ENCODE measurements at regions not wholly inside any gene's neighbourhood (a gene's known extent, or its start where the extent isn't known, plus 50 kb on each side); places are given as distances from the start of the nearest gene placed in this dataset.

- dilution Hi-C loops (cut with MboI; ENCODE audit: extremely low pct_ligation_motif_present, low sequenced_read_pairs): no loop called here
- no peak for TF ChIP-seq CTCF (optimal IDR thresholded peaks at IDR 0.05 in 1 of 3, IDR thresholded peaks at IDR 0.05 in 1 of 3, conservative IDR thresholded peaks at IDR 0.05 in 1 of 3; ENCODE audit: extremely low read depth in 1 of 3, insufficient read depth in 2 of 3, low read length in 3 of 3)
- no peak for TF ChIP-seq EZH2 (IDR thresholded peaks at IDR 0.05; ENCODE audit: low read length)
- DNase-seq (ENCODE audit: low read depth, low spot score): no peak
- Histone ChIP-seq H3K27ac (ENCODE audit: control insufficient read depth, insufficient read depth, low read length) (no peak overlapping the region), H3K4me3 (ENCODE audit: control insufficient read depth in 2 of 3, extremely low read depth in 1 of 3, insufficient read depth in 2 of 3, low read depth in 1 of 3, low read length in 3 of 3) (no peak overlapping the region), H2AFZ (ENCODE audit: control insufficient read depth, low read length) (no peak overlapping the region), H3K4me1 (ENCODE audit: control insufficient read depth, extremely low read depth, insufficient read depth, low read length) (no peaks in the 10 kb centered on the region), H3K79me2 (ENCODE audit: control insufficient read depth, insufficient read depth, low read length) (no peaks in the 10 kb centered on the region), H3K9me3 (ENCODE audit: control insufficient read depth, low read depth, low read length) (no peaks in the 10 kb centered on the region), H3K9me1 (ENCODE audit: control insufficient read depth, extremely low read depth, insufficient read depth, low read length) (no peaks in the 10 kb centered on the region), H3K27me3 (ENCODE audit: control insufficient read depth, extremely low read depth, insufficient read depth, low read length) (no peaks in the 10 kb centered on the region), H3K9ac (ENCODE audit: control insufficient read depth, extremely low read depth, insufficient read depth, low read length) (no peak overlapping the region), H3K4me2 (ENCODE audit: control insufficient read depth, extremely low read depth, insufficient read depth, low read depth, low read length) (no peak overlapping the region), H3K36me3 (ENCODE audit: control insufficient read depth in 2 of 2, extremely low read depth in 1 of 2, insufficient read depth in 2 of 2, low read length in 2 of 2) (no peaks in the 10 kb centered on the region), H4K20me1 (ENCODE audit: control insufficient read depth, extremely low read depth, insufficient read depth, low read length) (no peaks in the 10 kb centered on the region)
- FAIRE-seq: no peak
These were observed 89.0 kb downstream of the SLC2A10 start for GRCh38 chr20:46798430-46798829.

GRCh38 chr20:46799781-46800408 is 90.4 kb downstream of the SLC2A10 start:
- no peak overlapping the region for H2AFZ ChIP-seq (ENCODE audit: control insufficient read depth, low read length)

More at GRCh38 chr20:46799781-46800408, 90.4 kb downstream of the SLC2A10 start:
- TF ChIP-seq CTCF (optimal IDR thresholded peaks at IDR 0.05 in 1 of 3, IDR thresholded peaks at IDR 0.05 in 1 of 3, conservative IDR thresholded peaks at IDR 0.05 in 1 of 3; ENCODE audit: extremely low read depth in 1 of 3, insufficient read depth in 2 of 3, low read length in 3 of 3) (no peak), EZH2 (IDR thresholded peaks at IDR 0.05; ENCODE audit: low read length) (no peak)
- Histone ChIP-seq H3K4me2 (ENCODE audit: control insufficient read depth, extremely low read depth, insufficient read depth, low read depth, low read length) (no peak overlapping the region), H3K27ac (ENCODE audit: control insufficient read depth, insufficient read depth, low read length) (no peak overlapping the region), H3K27me3 (ENCODE audit: control insufficient read depth, extremely low read depth, insufficient read depth, low read length) (no peaks in the 10 kb centered on the region), H3K9ac (ENCODE audit: control insufficient read depth, extremely low read depth, insufficient read depth, low read length) (no peak overlapping the region), H3K9me1 (ENCODE audit: control insufficient read depth, extremely low read depth, insufficient read depth, low read length) (no peaks in the 10 kb centered on the region), H4K20me1 (ENCODE audit: control insufficient read depth, extremely low read depth, insufficient read depth, low read length) (no peaks in the 10 kb centered on the region), H3K4me1 (ENCODE audit: control insufficient read depth, extremely low read depth, insufficient read depth, low read length) (no peaks in the 10 kb centered on the region), H3K4me3 (ENCODE audit: control insufficient read depth in 2 of 3, extremely low read depth in 1 of 3, insufficient read depth in 2 of 3, low read depth in 1 of 3, low read length in 3 of 3) (no peak overlapping the region), H3K9me3 (ENCODE audit: control insufficient read depth, low read depth, low read length) (no peaks in the 10 kb centered on the region), H3K36me3 (ENCODE audit: control insufficient read depth in 2 of 2, extremely low read depth in 1 of 2, insufficient read depth in 2 of 2, low read length in 2 of 2) (no peaks in the 10 kb centered on the region), H3K79me2 (ENCODE audit: control insufficient read depth, insufficient read depth, low read length) (no peaks in the 10 kb centered on the region)
- FAIRE-seq (no peak), DNase-seq (ENCODE audit: low read depth, low spot score) (no peak)
- dilution Hi-C loops (cut with MboI; ENCODE audit: extremely low pct_ligation_motif_present, low sequenced_read_pairs): no loop called here
